Fibroblast of pulmonary artery (primary cell): ENCODE measurements at regions not wholly inside any gene's neighbourhood (a gene's known extent, or its start where the extent isn't known, plus 50 kb on each side); places are given as distances from the start of the nearest gene placed in this dataset.

Experiments used
- DNase-seq: peaks from one replicate; pipeline ENCODE4 v3.0.0-alpha.2; 2010; ENCODE audit warnings: low read depth
- H3K4me3 ChIP-seq: replicated peaks from 2 replicates; pipeline ENCODE4 v1.5.1; 2011; ENCODE audit warnings: low read depth, mild to moderate bottlenecking, control low read depth, low read length, moderate library complexity
- TF ChIP-seq, protein P1 (sequence below): IDR thresholded peaks from 2 replicates; pipeline ENCODE4 v1.5.1; 2011; ENCODE audit warnings: mild to moderate bottlenecking, control low read depth, low read length, inconsistent platforms; ENCODE audit errors: missing control alignments

DNA sequence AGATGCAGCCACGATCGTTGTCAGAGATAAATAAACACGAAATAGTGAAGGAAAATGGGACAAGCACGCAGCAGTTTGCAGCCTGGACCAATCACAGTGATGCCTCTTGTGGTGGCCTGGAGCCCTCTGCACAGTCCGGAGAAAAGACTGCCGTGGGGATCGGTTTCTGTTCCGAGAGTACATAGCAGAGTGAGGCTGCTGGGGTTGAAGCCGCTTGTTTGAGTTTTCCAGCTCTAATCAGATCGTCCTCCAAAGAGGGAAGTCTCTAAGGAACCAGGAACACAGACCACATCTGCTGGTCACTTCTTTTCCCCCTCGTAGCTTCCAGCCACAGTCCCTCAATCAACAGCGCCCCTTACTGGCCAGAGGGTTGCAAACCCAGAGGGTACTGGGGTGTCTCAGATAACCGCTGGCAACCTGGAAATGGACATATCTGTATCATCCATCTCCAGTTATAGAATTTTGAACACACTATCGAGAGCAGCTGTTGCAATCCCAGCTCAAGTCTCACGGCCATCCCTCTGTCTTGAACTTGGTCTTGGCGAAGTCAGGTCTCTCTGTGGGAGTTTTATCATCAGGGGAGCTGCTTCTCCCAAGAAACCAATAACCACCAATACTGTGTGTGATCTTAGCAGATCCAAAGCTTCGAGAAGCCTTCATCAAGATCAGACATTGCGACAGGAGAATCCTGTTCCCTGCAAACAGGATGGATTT, 57.4 kb downstream of the OLIG1 start:
- DNase-seq: peak; percentile 67
- TF ChIP-seq, protein P1, sequence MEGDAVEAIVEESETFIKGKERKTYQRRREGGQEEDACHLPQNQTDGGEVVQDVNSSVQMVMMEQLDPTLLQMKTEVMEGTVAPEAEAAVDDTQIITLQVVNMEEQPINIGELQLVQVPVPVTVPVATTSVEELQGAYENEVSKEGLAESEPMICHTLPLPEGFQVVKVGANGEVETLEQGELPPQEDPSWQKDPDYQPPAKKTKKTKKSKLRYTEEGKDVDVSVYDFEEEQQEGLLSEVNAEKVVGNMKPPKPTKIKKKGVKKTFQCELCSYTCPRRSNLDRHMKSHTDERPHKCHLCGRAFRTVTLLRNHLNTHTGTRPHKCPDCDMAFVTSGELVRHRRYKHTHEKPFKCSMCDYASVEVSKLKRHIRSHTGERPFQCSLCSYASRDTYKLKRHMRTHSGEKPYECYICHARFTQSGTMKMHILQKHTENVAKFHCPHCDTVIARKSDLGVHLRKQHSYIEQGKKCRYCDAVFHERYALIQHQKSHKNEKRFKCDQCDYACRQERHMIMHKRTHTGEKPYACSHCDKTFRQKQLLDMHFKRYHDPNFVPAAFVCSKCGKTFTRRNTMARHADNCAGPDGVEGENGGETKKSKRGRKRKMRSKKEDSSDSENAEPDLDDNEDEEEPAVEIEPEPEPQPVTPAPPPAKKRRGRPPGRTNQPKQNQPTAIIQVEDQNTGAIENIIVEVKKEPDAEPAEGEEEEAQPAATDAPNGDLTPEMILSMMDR: peak; percentile 90
- H3K4me3 ChIP-seq: peak overlapping the region; percentile 43

DNA sequence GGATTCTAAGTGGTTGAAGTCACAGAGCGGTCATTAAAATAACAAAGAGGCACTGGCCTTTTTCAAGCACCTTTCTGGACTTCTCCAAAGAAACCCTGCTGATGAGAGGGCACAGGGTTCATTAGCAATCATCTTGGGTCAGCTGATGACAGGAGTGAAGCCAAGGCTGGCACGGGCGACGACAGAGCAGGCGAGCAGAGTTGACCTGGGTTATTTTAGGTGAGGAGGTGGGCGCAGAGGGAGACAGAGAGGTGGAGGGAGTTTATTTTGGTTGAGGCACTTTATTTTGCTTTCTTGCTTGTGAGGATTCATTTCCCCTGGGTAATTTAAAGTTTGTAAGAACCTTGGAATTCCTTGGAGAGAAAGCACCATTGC, 57.9 kb downstream of the OLIG1 start:
- TF ChIP-seq, protein P1: no peak

DNA sequence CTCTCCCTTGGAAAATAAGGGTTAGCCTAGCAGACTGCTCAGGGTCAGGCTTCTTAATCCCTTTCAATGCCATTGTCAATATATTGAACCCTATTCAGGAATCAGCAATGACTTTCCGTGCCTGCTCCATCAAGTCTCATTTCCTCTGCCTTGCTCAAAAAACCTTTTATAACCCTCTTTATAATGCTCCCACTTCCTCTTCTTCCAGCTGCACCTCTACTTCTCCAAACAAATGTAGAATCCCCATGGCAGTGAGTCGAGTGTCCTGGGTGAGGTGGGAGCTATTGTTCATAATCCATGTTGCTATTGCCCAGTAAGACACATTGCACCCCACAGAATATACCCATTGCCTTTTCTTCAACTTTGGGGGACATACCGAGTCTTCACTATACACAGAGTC, 58.6 kb downstream of the OLIG1 start:
- TF ChIP-seq, protein P1: no peak
- no peak overlapping the region for H3K4me3 ChIP-seq
- no peak for DNase-seq

More for the DNA sequence above, 57.9 kb downstream of the OLIG1 start:
- no peak for DNase-seq
- no peak overlapping the region for H3K4me3 ChIP-seq

DNA sequence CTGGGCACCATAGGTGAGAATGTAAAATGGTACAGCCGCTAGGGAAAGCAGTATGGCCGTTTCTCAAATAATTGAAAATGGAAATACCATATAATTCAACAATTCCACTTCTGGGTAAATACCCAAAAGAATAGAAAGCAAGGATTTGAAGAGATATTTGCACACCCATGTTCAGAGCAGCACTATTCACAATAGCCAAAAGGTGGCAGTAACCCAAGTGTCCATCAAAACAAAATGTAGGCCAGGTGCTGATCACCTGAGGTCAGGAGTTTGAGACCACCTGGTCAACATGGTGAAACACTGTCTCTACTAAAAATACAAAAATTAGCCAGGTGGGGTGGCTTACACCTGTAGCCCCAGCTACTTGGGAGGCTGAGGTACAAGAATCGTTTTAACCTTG, 62.1 kb downstream of the OLIG1 start:
- no peak for DNase-seq
- TF ChIP-seq, protein P1: peak; percentile 13
- H3K4me3 ChIP-seq: no peak overlapping the region

DNA sequence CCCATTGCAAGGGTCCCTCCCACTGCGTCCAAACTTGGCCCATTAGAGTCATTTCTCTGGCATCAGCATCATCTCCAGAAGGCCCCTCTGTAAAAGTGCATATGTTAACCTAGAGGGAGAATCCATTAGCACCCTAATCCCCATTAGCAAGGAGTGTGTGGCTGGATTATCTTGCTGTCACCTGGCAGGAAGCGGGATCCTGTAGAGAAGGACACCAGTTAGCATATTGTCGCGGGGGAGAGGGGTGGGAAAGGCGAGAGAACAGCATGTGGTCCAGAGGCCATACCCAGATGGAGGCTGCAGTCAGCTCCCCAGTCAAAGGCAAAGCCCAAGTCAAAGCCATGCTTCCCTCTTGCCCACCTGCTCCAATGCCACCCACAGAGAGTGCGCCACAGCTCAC, 64.0 kb downstream of the OLIG1 start:
- TF ChIP-seq, protein P1: no peak
- DNase-seq: no peak
- H3K4me3 ChIP-seq: no peak overlapping the region

DNA sequence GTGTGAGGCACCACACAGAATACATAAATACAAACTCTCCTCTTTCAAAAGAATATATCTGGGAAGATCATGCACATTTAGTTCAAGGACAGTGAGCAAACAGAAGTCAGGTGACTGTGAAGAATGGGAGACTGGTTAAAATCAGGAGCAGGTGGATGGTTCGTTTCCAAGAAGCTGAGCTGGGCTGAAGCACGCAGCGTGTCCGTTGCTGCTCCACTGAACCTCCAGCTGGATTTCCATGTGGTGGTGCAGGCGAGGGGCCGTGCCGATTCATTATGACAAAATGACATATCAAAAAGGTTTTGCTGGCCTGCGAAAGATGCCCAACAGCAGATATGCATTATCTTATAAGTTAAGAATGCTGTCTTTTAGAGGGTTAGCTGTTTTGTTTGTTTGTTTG, 66.0 kb downstream of the OLIG1 start:
- TF ChIP-seq, protein P1: no peak

More for the DNA sequence above, 66.0 kb downstream of the OLIG1 start:
- no peak overlapping the region for H3K4me3 ChIP-seq
- DNase-seq: no peak
